ENCODE measurements at regions not wholly inside any gene's neighbourhood (a gene's known extent, or its start where the extent isn't known, plus 50 kb on each side); places are given as distances from the start of the nearest gene placed in this dataset.
"Not testable (repeated sequence)": the region's sequence is repeated elsewhere in the genome, so short reads cannot be mapped to it uniquely, and the experiment has no call there.

DNA sequence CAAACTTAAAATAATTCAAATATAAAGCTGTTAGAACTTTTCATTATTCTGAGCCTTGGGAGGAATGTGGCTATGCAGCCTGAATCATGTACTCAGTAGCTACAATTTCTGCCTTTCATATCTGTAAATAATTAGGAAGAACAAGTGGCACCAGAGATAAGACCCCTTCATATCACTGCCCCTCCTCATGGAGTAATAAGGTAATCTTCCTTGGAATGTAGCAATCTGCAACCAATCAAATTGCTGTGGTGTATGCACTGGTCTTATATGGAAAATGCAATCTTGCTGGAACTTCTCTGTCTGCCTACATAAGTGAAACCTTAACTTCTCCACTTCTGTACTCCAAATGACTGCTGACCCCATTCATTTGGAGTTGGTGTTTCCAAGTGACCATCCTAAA lies 104.4 kb upstream of the VANGL1 start:
- DNase-seq (ENCODE audit: low read depth) = no peak
- no peak overlapping the region for H3K4me3 ChIP-seq (ENCODE audit: low read depth, low read length)

DNA sequence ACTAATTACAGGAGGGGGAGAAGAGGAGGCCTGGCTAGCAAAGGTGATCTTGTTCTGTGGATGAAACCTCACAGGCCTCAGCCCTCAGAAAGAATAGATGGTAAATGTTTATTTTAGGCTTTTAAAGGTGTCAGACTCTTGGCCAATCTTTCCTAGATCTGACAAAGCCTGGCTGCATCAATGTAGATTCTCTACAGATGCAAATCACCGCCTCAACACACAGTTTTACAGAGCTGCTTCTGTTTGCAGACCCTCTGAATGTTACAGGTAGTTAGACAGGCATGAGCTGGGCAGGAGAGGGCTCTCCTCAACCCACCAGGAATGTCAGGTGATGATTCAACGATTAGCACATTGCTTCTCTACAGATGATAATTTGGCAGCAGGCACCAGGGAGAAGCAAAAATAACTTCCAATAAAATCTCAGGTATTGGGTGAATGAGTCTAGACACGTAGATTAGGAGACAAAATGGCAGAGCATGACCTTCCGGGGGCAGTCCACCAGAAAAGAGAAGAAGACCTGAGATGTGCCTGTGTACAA lies 105.4 kb upstream of the VANGL1 start:
- DNase-seq (ENCODE audit: low read depth) = no peak

DNA sequence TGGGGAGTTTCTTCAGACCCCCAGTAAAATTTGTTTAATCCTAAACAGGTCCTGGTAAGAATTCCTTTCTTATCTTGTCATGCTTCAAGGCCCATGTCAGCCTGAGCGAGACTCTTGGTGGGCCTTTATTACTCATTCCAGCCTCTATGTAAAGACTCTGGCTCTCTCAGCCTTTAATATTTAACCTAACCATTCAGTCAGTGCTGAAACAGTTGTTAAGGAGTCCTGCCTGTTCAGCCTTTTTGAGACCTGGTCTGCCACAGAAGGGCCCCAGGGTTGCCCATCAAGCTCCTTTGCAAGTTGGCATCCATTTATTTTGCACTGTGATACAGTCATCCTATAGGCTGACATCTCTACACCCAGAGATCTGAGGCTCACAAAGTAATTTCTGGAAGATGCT lies 107.7 kb upstream of the VANGL1 start:
- H3K4me3 ChIP-seq (ENCODE audit: low read depth, low read length) = no peak overlapping the region
- DNase-seq (ENCODE audit: low read depth) = no peak

More for the DNA sequence above, 105.4 kb upstream of the VANGL1 start:
- H3K4me3 ChIP-seq (ENCODE audit: low read depth, low read length) = no peak overlapping the region

- DNase-seq (ENCODE audit: low read depth) = peak; percentile 53
These were observed 110.0 kb upstream of the VANGL1 start for GRCh38 chr1:115531631-115532264.

DNA sequence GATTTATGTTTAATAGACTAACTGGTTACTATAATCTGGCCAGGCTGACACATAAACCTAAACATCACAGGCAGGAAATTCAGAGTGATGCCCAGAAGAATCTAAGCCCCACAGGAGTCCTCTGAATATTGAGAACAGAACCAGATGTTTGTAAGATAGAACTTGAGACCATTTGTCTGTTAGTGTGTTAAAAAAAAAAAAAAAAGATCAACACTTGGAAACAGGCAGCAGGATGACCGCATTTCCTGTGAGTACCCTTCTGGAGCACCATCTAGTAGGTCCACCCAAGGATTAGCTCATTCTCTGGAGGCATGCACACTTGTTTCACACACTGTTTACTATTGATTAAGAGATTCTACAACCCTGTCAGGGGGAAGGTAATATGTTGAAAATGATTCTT lies 111.4 kb upstream of the VANGL1 start:
- H3K4me3 ChIP-seq (ENCODE audit: low read depth, low read length) = no peak overlapping the region
- DNase-seq (ENCODE audit: low read depth) = peak; percentile 73

More at GRCh38 chr1:115531631-115532264, 110.0 kb upstream of the VANGL1 start:
- H3K4me3 ChIP-seq (ENCODE audit: low read depth, low read length) = no peak overlapping the region

- DNase-seq (ENCODE audit: low read depth) = no peak
These were observed 112.4 kb upstream of the VANGL1 start for GRCh38 chr1:115529216-115529897.

DNA sequence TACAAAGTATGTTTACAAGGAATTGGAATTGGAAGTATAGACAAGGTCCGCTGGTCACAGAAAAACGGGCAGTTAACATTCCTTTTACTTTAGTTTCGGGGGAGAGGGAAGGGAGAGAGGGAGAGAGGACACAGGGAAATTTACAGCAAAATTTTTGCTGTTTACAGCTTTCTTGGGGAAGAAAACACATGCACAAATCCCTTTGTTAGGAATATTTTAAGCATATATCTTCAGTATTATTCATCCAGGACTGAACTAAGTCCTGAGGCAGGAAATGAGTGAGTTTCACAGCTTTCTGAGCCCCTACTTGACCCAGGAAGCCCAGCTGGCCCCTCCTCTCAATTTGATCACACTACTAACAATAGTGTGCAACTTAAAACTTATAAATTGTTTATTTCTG lies 113.4 kb upstream of the VANGL1 start:
- H3K4me3 ChIP-seq (ENCODE audit: low read depth, low read length); DNase-seq (ENCODE audit: low read depth): not testable (repeated sequence)

More at GRCh38 chr1:115529216-115529897, 112.4 kb upstream of the VANGL1 start:
- no peak overlapping the region for H3K4me3 ChIP-seq (ENCODE audit: low read depth, low read length)

- no peak for DNase-seq (ENCODE audit: low read depth)
- H3K4me3 ChIP-seq (ENCODE audit: low read depth, low read length) = no peak overlapping the region
These were observed 114.0 kb upstream of the VANGL1 start for GRCh38 chr1:115527746-115528145.

DNA sequence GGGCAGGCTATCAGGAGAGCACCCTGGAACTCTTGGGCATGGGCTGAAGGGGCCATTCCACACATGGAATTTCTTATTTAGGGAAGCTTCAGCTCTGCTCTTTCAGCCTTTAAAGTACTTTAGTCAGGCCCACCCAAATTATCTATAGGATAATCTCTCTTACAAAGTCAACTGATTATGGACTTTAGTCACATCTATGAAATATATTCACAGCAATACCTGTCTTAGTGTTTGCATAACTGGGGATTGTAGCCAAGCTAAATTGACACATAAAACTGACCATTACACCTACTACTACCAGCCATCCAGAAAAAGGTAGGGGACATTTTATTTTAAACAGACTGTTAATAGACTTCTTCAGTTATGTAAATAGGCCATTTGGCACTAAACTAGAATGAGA lies 114.9 kb upstream of the VANGL1 start:
- no peak overlapping the region for H3K4me3 ChIP-seq (ENCODE audit: low read depth, low read length)
- DNase-seq (ENCODE audit: low read depth) = no peak

DNA sequence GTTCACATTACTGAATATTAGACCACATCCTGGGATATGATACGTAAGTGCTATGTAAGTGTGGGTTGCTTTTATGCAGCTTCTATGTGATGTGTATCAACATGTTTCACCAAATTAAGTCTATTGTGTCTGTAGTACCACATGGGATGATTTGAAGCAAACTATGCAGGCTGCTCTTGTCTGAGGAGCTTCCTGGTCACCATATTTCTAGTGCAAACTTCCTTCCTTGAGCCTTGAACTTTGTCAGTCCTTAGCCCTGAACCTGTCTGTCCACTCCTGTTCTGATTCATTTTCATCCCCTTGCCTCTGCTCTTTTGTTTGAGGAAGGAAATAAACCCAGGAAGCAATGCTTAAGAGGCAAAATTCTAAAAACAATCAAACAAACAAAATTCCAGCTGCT lies 117.5 kb upstream of the VANGL1 start:
- DNase-seq (ENCODE audit: low read depth) = no peak
- no peak overlapping the region for H3K4me3 ChIP-seq (ENCODE audit: low read depth, low read length)

DNA sequence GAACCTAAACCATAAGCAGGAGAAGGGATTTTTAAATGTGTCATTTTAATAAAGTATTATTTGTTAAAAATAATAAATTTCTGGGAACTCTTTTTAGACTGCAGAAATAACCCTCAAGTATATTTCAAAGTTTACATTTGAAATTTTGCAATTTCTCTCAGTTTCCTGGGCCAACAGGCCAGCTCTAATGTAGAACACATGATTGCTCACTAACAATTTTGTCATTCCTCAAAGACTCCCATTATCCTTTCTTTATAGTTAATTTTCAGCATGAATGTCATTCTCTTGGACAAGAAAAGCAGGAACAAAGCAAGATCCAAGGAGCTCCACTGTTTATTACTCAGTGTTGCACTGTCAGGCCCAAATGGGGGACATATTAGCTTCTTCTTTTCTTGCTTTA lies 119.4 kb upstream of the VANGL1 start:
- DNase-seq (ENCODE audit: low read depth) = no peak
- H3K4me3 ChIP-seq (ENCODE audit: low read depth, low read length) = no peak overlapping the region

DNA sequence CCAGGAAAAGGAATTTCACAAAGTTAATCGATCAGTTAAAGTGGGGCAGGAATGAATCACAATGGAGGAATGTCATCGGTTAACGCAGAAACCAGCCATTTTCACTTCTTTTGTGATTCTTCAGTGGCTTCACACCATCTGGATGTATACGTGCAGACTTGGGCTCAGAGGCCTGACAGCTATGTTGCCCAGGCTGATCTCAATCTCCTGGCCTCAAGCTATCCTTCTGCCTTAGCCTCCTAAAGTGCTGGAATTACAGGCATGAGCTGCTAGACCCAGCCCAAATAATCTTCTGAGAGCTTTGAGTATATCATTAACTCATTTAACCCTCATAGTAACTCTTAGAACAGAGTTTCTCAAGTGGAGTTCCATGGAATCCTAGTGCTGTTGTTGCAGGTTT lies 126.5 kb upstream of the VANGL1 start:
- DNase-seq (ENCODE audit: low read depth) = no peak
- no peak overlapping the region for H3K4me3 ChIP-seq (ENCODE audit: low read depth, low read length)

- not testable (repeated sequence) for H3K4me3 ChIP-seq (ENCODE audit: low read depth, low read length); DNase-seq (ENCODE audit: low read depth)
These were observed 131.5 kb upstream of the VANGL1 start for GRCh38 chr1:115510226-115510625.

- no peak overlapping the region for H3K4me3 ChIP-seq (ENCODE audit: low read depth, low read length)
- no peak for DNase-seq (ENCODE audit: low read depth)
These were observed 133.9 kb upstream of the VANGL1 start for GRCh38 chr1:115507901-115508300.

DNA sequence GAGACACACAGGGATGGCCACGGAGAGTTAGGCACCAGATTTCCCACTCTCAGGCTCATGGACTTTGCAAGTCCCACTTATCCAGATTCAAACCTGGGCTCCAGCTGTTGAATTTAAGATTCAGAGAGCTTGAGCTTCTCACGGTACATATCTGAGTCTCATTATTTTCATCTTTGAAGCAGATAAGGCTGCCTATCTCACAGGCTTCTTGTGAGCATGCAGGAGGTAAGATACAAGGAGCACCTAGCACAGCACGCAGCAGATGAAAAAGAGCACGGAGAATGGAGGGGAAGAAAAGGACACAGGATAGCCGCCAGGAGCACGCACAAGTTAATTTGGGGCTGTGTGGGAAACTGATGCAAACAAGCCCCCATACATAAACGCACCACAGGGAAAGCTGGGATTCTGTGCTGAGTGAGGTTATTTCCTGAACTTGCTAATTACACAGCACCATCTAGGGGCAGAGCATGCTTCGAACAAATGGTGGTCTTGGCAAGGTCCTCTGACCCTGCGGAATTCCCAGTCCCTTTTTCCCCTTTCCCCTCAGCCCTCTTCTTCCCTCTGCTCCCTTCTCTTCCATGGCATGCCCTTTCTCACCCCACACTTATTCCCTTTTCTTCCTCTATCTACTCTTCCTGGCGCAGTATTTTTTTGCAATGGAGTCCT lies 134.7 kb upstream of the VANGL1 start:
- no peak for DNase-seq (ENCODE audit: low read depth)
- H3K4me3 ChIP-seq (ENCODE audit: low read depth, low read length) = no peak overlapping the region

- no peak overlapping the region for H3K4me3 ChIP-seq (ENCODE audit: low read depth, low read length)
- DNase-seq (ENCODE audit: low read depth) = no peak
These were observed 135.3 kb upstream of the VANGL1 start for GRCh38 chr1:115506518-115506917.

GRCh38 chr1:115505148-115505571 lies 136.6 kb upstream of the VANGL1 start:
- no peak for DNase-seq (ENCODE audit: low read depth)
- no peak overlapping the region for H3K4me3 ChIP-seq (ENCODE audit: low read depth, low read length)

DNA sequence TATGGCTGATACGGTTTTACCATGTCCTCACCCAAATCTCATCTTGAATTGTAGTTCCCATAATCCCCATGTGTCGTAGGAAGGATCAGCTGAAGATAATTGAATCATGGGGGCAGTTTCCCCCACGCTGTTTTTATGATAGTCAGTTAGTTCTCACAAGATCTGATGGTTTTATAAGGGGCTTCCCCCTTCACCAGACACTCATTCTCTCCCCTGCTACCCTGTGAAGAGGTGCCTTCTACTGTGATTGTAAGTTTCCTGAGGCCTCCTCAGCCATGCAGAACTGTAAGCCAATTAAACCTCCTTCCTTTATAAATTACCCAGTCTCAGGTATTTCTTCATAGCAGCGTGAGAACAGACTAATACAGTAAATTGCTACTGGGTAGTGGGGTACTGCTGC lies 139.6 kb upstream of the VANGL1 start:
- H3K4me3 ChIP-seq (ENCODE audit: low read depth, low read length); DNase-seq (ENCODE audit: low read depth): not testable (repeated sequence)

- no peak overlapping the region for H3K4me3 ChIP-seq (ENCODE audit: low read depth, low read length)
- no peak for DNase-seq (ENCODE audit: low read depth)
These were observed 140.3 kb upstream of the VANGL1 start for GRCh38 chr1:115501476-115501875.

- DNase-seq (ENCODE audit: low read depth) = no peak
- no peak overlapping the region for H3K4me3 ChIP-seq (ENCODE audit: low read depth, low read length)
These were observed 142.5 kb upstream of the VANGL1 start for GRCh38 chr1:115499253-115499652.

All from skeletal muscle cell (primary cell).